Pancreas (tissue), 10 donors: ENCODE measurements at regions not wholly inside any gene's neighbourhood (a gene's known extent, or its start where the extent isn't known, plus 50 kb on each side); places are given as distances from the start of the nearest gene placed in this dataset.

Experiments used
- ATAC-seq, 4 donors: fragments of 200-7000 bp; cut with Tn5 transposase; one replicate each; pipeline versions ENCODE4 v1.8.0 to v1.9.1; 2020; ENCODE audit warnings: mild to moderate bottlenecking in 4 of 4, moderate library complexity in 4 of 4
- DNase-seq, 6 donors: peaks; one replicate each; pipeline ENCODE4 v3.0.0-alpha.2; 2020
- FAIRE-seq: peaks from 2 replicates; lab custom pipeline; 2012; peaks lifted over from hg19 to GRCh38; lab: Jason Lieb, UNC
- H3K27ac ChIP-seq, 4 donors: fragments of 200-600 bp; sonication (generic); 1 replicate in 3 of 4; 2 replicates in 1 of 4; pipeline versions ENCODE4 v1.5.0 to v1.8.0; 2020
- H3K27me3 ChIP-seq, 4 donors: fragments of 200-600 bp; one replicate each; pipeline ENCODE4 v1.8.0; 2021
- H3K36me3 ChIP-seq, 3 donors: fragments of 200-600 bp; sonication (generic) in 1 of 3; one replicate each; pipeline versions ENCODE4 v1.5.0 to v1.8.0; 2020 to 2021
- H3K4me1 ChIP-seq, 3 donors: fragments of 200-600 bp; one replicate each; pipeline ENCODE4 v1.8.0; 2021
- H3K4me3 ChIP-seq, 4 donors: fragments of 200-600 bp; sonication (generic) in 2 of 4; one replicate each; pipeline versions ENCODE4 v1.5.0 to v1.8.0; 2020 to 2021
- H3K9me3 ChIP-seq, 4 donors: fragments of 200-600 bp; one replicate each; pipeline ENCODE4 v1.8.0; 2021
- CTCF ChIP-seq, 4 donors: fragments of 200-600 bp; sonication (generic) in 3 of 4; IDR thresholded peaks; one replicate each; pipeline versions ENCODE4 v1.5.0 to v1.8.0; 2021; ENCODE audit warnings: antibody characterized with exemption in 4 of 4
- WGBS, 2 donors: extraction: QIAGEN DNeasy Blood & Tissue Kit; methylation state at CpG; one replicate each; pipeline ENCODE4 v1.1.7; 2013; 5-methylcytosine and 5-hydroxymethylcytosine counted together
- intact Hi-C, 3 donors: fragments of 100-400 bp; cut with DNase I; formaldehyde crosslinking; loops; one replicate each; pipeline versions ENCODE4 v1.11.1 to v1.14.2; 2022
- donor health status: healthy with polysubstance abuse.
- donor health status: DM: no; HTN: no; CAD: no; lungs with moderate emphysema.
- donor health status: DM: no; HTN: no; CAD: no.
- donor health status: control.
- donor health status: control.
- donor health status: Bipolar disorder and iron deficiency.
- donor health status: DM: yes; HTN: yes; CAD: no.
- donor health status: DM: no; HTN: no; CAD: no.
- donor health status: DM: no; HTN: no; CAD: no.
- donor health status: DM: yes; HTN: yes; CAD: no.

GRCh38 chr5:172506251-172506650 is 51.9 kb upstream of the SH3PXD2B start:
- H3K4me3 ChIP-seq, result no peak overlapping the region
- no peaks in the 10 kb centered on the region for H3K4me1 ChIP-seq
- WGBS, 2 donors, result 33 to 38% methylated on average over 7 of the region's 7 CpGs
- no peaks in the 10 kb centered on the region for H3K36me3 ChIP-seq
- no peak for ATAC-seq
- FAIRE-seq, result no peak
- TF ChIP-seq CTCF (IDR thresholded peaks at IDR 0.05), result no peak
- no peaks in the 10 kb centered on the region for H3K27me3 ChIP-seq
- intact Hi-C loops, result no loop called here
- DNase-seq, result peak in 2 of 6 donors; percentile 5 to 28
- no peaks in the 10 kb centered on the region for H3K9me3 ChIP-seq
- no peak overlapping the region for H3K27ac ChIP-seq

GRCh38 chr5:172505845-172506244 is 51.5 kb upstream of the SH3PXD2B start:
- Histone ChIP-seq H3K27ac (no peak overlapping the region), H3K9me3 (no peaks in the 10 kb centered on the region), H3K27me3 (no peaks in the 10 kb centered on the region), H3K36me3 (no peaks in the 10 kb centered on the region), H3K4me3 (no peak overlapping the region), H3K4me1 (no peaks in the 10 kb centered on the region)
- ATAC-seq (no peak), FAIRE-seq (no peak), DNase-seq (peak in 2 of 6 donors; percentile 9 to 22)
- no peak for TF ChIP-seq CTCF (IDR thresholded peaks at IDR 0.05)
- WGBS, 2 donors, result 56 to 61% methylated on average over 7 of the region's 7 CpGs
- intact Hi-C loops, result no loop called here

DNA sequence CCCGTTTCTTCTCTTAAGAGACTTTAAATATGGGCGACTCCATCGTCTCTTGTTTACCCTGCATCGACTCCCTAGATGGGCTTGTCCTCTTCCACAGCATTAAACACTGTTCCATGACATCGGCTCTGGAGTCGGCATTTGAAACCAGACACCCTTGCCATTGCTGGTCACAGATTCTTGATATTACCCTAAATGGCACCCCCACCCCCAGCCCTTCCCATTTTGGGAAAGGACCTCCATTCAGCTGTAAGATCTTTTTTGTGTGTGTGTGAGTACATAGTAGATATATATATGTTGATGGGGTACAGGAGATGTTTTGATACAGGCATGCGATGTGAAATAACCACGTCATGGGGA is 51.1 kb upstream of the SH3PXD2B start:
- FAIRE-seq (no peak), DNase-seq (peak in 3 of 6 donors; percentile 1 to 6 (median 4)), ATAC-seq (no peak)
- WGBS, 2 donors, result 56 to 62% methylated on average over 8 of the region's 8 CpGs
- intact Hi-C loops, result no loop called here
- no peaks in the 10 kb centered on the region for H3K9me3 ChIP-seq
- H3K27me3 ChIP-seq, result no peaks in the 10 kb centered on the region
- no peaks in the 10 kb centered on the region for H3K36me3 ChIP-seq
- H3K4me1 ChIP-seq, result no peaks in the 10 kb centered on the region
- no peak overlapping the region for H3K4me3 ChIP-seq
- no peak overlapping the region for H3K27ac ChIP-seq
- TF ChIP-seq CTCF (IDR thresholded peaks at IDR 0.05), result no peak

DNA sequence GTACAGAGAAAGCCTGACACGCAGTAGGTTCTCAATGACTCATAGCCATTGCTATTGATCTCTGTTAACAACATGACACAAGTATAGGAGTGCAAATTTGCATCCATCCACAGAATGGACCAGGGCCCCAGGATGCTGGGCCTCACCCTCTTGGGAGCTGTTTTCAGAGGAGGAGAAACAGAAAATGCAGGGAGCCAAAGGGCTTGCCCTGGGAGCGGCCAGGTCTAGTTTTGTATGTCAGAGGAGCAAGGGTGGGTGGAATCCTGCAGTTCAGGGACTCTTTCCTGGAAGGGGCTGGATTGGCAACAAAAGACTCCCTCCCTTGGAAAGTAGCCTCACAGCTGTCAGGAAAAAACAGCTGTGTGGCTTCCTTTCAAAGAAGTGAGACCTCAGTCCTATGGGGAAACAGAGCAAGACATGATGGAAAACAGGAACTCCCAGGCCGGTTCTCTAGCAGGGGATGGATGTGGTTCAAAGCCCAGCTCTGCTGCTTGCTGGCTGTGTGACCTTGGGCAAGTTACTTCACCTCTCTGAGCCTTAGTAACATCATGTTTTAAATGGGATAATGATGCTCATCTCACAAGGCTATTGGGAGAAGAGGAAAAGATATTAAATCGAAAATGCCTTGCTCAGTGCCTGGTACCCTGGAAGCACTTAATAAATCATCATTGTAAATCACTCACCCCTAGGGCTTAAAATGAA is 50.5 kb upstream of the SH3PXD2B start:
- Histone ChIP-seq H3K27me3 (no peaks in the 10 kb centered on the region), H3K27ac (no peak overlapping the region), H3K4me1 (no peaks in the 10 kb centered on the region), H3K4me3 (no peak overlapping the region), H3K36me3 (no peaks in the 10 kb centered on the region), H3K9me3 (no peaks in the 10 kb centered on the region)
- peak in 3 of 4 donors; percentile 17 to 47 (median 27) for ATAC-seq
- 65 to 76% methylated on average over 4 of the region's 4 CpGs for WGBS, 2 donors
- FAIRE-seq, result no peak
- TF ChIP-seq CTCF (IDR thresholded peaks at IDR 0.05), result no peak
- intact Hi-C loops, result no loop called here
- DNase-seq, result peak in 2 of 6 donors; percentile 12 to 21

- no peak overlapping the region for H3K27ac ChIP-seq
- ATAC-seq (peak in 2 of 4 donors; percentile 57 to 64), FAIRE-seq (no peak), DNase-seq (peak in 3 of 6 donors; percentile 2 to 29 (median 25))
- TF ChIP-seq CTCF (IDR thresholded peaks at IDR 0.05), result no peak
- no peaks in the 10 kb centered on the region for H3K27me3 ChIP-seq
- no peaks in the 10 kb centered on the region for H3K9me3 ChIP-seq
- H3K4me3 ChIP-seq, result no peak overlapping the region
- no peaks in the 10 kb centered on the region for H3K36me3 ChIP-seq
- no peaks in the 10 kb centered on the region for H3K4me1 ChIP-seq
- WGBS, 2 donors, result 69 to 74% methylated on average over 10 of the region's 10 CpGs
- intact Hi-C loops, result no loop called here
Measured at GRCh38 chr5:172503925-172504700, 49.8 kb upstream of the SH3PXD2B start.
